Esophagus muscularis mucosa (tissue), 3 donors: ENCODE measurements at regions not wholly inside any gene's neighbourhood (a gene's known extent, or its start where the extent isn't known, plus 50 kb on each side); places are given as distances from the start of the nearest gene placed in this dataset.

Experiments used
- CTCF ChIP-seq, 3 experiments: fragments of 200-600 bp in 2 of 3; fragments of 450-650 bp in 1 of 3; sonication (generic) in 2 of 3; IDR thresholded peaks; one replicate each; pipeline ENCODE4 v1.5.1; 2017 to 2019; ENCODE audit warnings: antibody characterized with exemption in 3 of 3, mild to moderate bottlenecking in 2 of 3, moderate library complexity in 1 of 3
- POLR2A ChIP-seq: fragments of 450-650 bp; IDR thresholded peaks from one replicate; pipeline ENCODE4 v1.6.1; 2017; ENCODE audit warnings: antibody characterized with exemption, moderate library complexity, mild to moderate bottlenecking, low read depth

- TF ChIP-seq POLR2A (no peak), CTCF (IDR thresholded peaks at IDR 0.05) (no peak)
Observed at GRCh38 chr3:83216919-83217594, 1455.6 kb upstream of the GBE1 start.
